Endodermal cell (in vitro differentiated cells): ENCODE measurements at regions not wholly inside any gene's neighbourhood (a gene's known extent, or its start where the extent isn't known, plus 50 kb on each side); places are given as distances from the start of the nearest gene placed in this dataset.

ENCODE experiments used
- DNase-seq: peaks from one replicate; pipeline ENCODE4 v3.0.0-alpha.2; 2017
- H3K27ac ChIP-seq: 2 replicates; pipeline ENCODE4 v1.5.1; 2013; ENCODE audit warnings: mild to moderate bottlenecking, low read depth, low read length, moderate library complexity
- H3K27me3 ChIP-seq: 2 replicates; pipeline ENCODE4 v1.6.1; 2013; ENCODE audit warnings: mild to moderate bottlenecking, low read length, moderate library complexity; ENCODE audit not compliant: insufficient read depth, control insufficient read depth, poor library complexity, severe bottlenecking
- H3K36me3 ChIP-seq: 2 replicates; pipeline ENCODE4 v1.7.0; 2013; ENCODE audit warnings: mild to moderate bottlenecking, low read length, moderate library complexity; ENCODE audit not compliant: control insufficient read depth, insufficient read depth
- H3K4me1 ChIP-seq: one replicate; pipeline ENCODE4 v1.7.0; 2013; ENCODE audit warnings: low read length; ENCODE audit not compliant: control insufficient read depth, insufficient read depth
- H3K4me3 ChIP-seq: 2 replicates; pipeline ENCODE4 v1.5.1; 2013; ENCODE audit warnings: mild to moderate bottlenecking, low read length, moderate library complexity
- H3K9ac ChIP-seq: 2 replicates; pipeline ENCODE4 v1.6.1; 2013; ENCODE audit warnings: mild to moderate bottlenecking, low read length, moderate library complexity; ENCODE audit not compliant: poor library complexity, severe bottlenecking; ENCODE audit errors: extremely low read depth
- H3K9me3 ChIP-seq: 2 replicates; pipeline ENCODE4 v1.6.1; 2013; ENCODE audit warnings: mild to moderate bottlenecking, low read length, moderate library complexity; ENCODE audit not compliant: control insufficient read depth
- H3K27ac Mint-ChIP-seq: 2 replicates; pipeline ENCODE4 v1.8.0; 2020; ENCODE audit warnings: mixed read lengths
- H3K27me3 Mint-ChIP-seq: 2 replicates; pipeline ENCODE4 v1.8.0; 2021; ENCODE audit warnings: mild to moderate bottlenecking, mixed read lengths; ENCODE audit not compliant: insufficient read depth
- H3K36me3 Mint-ChIP-seq: 2 replicates; pipeline ENCODE4 v1.8.0; 2020; ENCODE audit warnings: low read depth, mixed read lengths
- H3K4me1 Mint-ChIP-seq: 2 replicates; pipeline ENCODE4 v1.8.0; 2020; ENCODE audit warnings: mixed read lengths
- H3K4me3 Mint-ChIP-seq: 2 replicates; pipeline ENCODE4 v1.8.0; 2020; ENCODE audit warnings: mild to moderate bottlenecking, moderate library complexity, mixed read lengths
- H3K9me3 Mint-ChIP-seq: 2 replicates; pipeline ENCODE4 v1.8.0; 2020; ENCODE audit warnings: mild to moderate bottlenecking, mixed read lengths
- CTCF ChIP-seq: fragments of 200-600 bp; sonication (generic); conservative IDR thresholded peaks from 2 replicates; pipeline ENCODE4 v1.5.0; 2021; ENCODE audit warnings: antibody characterized with exemption, mild to moderate bottlenecking
- WGBS, 2 experiments: methylation state at CpG; one replicate each; pipeline versions ENCODE4 v1.1.5 to v1.1.7; 2013; ENCODE audit warnings: missing lambda C conversion rate in 2 of 2, mixed read lengths in 1 of 2; ENCODE audit not compliant: insufficient coverage in 1 of 2, insufficient read length in 1 of 2; 5-methylcytosine and 5-hydroxymethylcytosine counted together

GRCh38 chr2:41621095-41621494 lies 426.7 kb upstream of the PKDCC start:
- no peaks in the 10 kb centered on the region for H3K27me3 Mint-ChIP-seq
- Histone ChIP-seq H3K4me1 (no peaks in the 10 kb centered on the region), H3K36me3 (no peaks in the 10 kb centered on the region), H3K4me3 (no peak overlapping the region), H3K27me3 (no peaks in the 10 kb centered on the region), H3K27ac (no peak overlapping the region), H3K9me3 (no peaks in the 10 kb centered on the region), H3K9ac (no peak overlapping the region)
- no peaks in the 10 kb centered on the region for H3K4me1 Mint-ChIP-seq
- no peaks in the 10 kb centered on the region for H3K36me3 Mint-ChIP-seq
- no peak for TF ChIP-seq CTCF
- H3K4me3 Mint-ChIP-seq: no peak overlapping the region
- H3K9me3 Mint-ChIP-seq: no peaks in the 10 kb centered on the region
- no peak for DNase-seq
- 95 to 96% methylated on average over 2 to 3 of the region's 3 CpGs for WGBS, 2 experiments
- no peak overlapping the region for H3K27ac Mint-ChIP-seq

- Histone ChIP-seq H3K36me3 (no peaks in the 10 kb centered on the region), H3K9ac (no peak overlapping the region), H3K4me1 (no peaks in the 10 kb centered on the region), H3K27ac (no peak overlapping the region), H3K4me3 (no peak overlapping the region), H3K27me3 (no peaks in the 10 kb centered on the region), H3K9me3 (no peaks in the 10 kb centered on the region)
- H3K27me3 Mint-ChIP-seq: no peaks in the 10 kb centered on the region
- WGBS, 2 experiments: 86 to 90% methylated on average over 2 to 3 of the region's 3 CpGs
- no peak overlapping the region for H3K27ac Mint-ChIP-seq
- no peak for DNase-seq
- no peak for TF ChIP-seq CTCF
- H3K4me1 Mint-ChIP-seq: no peaks in the 10 kb centered on the region
- H3K36me3 Mint-ChIP-seq: no peaks in the 10 kb centered on the region
- H3K9me3 Mint-ChIP-seq: no peaks in the 10 kb centered on the region
- no peak overlapping the region for H3K4me3 Mint-ChIP-seq
Observed at GRCh38 chr2:41621563-41621962, 426.3 kb upstream of the PKDCC start.

- Histone ChIP-seq H3K4me1 (no peaks in the 10 kb centered on the region), H3K36me3 (no peaks in the 10 kb centered on the region), H3K9ac (no peak overlapping the region), H3K4me3 (no peak overlapping the region), H3K27me3 (no peaks in the 10 kb centered on the region), H3K9me3 (no peaks in the 10 kb centered on the region), H3K27ac (no peak overlapping the region)
- H3K36me3 Mint-ChIP-seq: no peaks in the 10 kb centered on the region
- TF ChIP-seq CTCF: no peak
- DNase-seq: no peak
- no peak overlapping the region for H3K27ac Mint-ChIP-seq
- no peaks in the 10 kb centered on the region for H3K27me3 Mint-ChIP-seq
- no peaks in the 10 kb centered on the region for H3K9me3 Mint-ChIP-seq
- 80 to 88% methylated on average over 1 to 5 of the region's 5 CpGs for WGBS, 2 experiments
- no peak overlapping the region for H3K4me3 Mint-ChIP-seq
- H3K4me1 Mint-ChIP-seq: no peaks in the 10 kb centered on the region
Observed at GRCh38 chr2:41622301-41622700, 425.5 kb upstream of the PKDCC start.
